ENCODE measurements at regions not wholly inside any gene's neighbourhood (a gene's known extent, or its start where the extent isn't known, plus 50 kb on each side); places are given as distances from the start of the nearest gene placed in this dataset.

- Histone ChIP-seq H3K27ac (ENCODE audit: low read depth, low read length) (no peak overlapping the region), H3K9me3 (ENCODE audit: control insufficient read depth, insufficient read depth, low read depth, low read length) (no peaks in the 10 kb centered on the region), H3K27me3 (ENCODE audit: control insufficient read depth, insufficient read depth, low read length) (no peaks in the 10 kb centered on the region), H3K4me1 (ENCODE audit: control insufficient read depth, insufficient read depth, low read length) (no peaks in the 10 kb centered on the region), H3K4me3 (ENCODE audit: low read depth, low read length) (no peak overlapping the region), H3K9ac (ENCODE audit: low read length) (no peak overlapping the region), H3K36me3 (ENCODE audit: control insufficient read depth, insufficient read depth, low read length) (no peaks in the 10 kb centered on the region)
Measured at GRCh38 chr13:63625869-63626268, 2210.2 kb upstream of the PCDH20 start.

GRCh38 chr13:63614874-63615612, 2199.4 kb upstream of the PCDH20 start:
- Histone ChIP-seq H3K27ac (ENCODE audit: low read depth, low read length) (no peak overlapping the region), H3K36me3 (ENCODE audit: control insufficient read depth, insufficient read depth, low read length) (no peaks in the 10 kb centered on the region), H3K4me1 (ENCODE audit: control insufficient read depth, insufficient read depth, low read length) (no peaks in the 10 kb centered on the region), H3K27me3 (ENCODE audit: control insufficient read depth, insufficient read depth, low read length) (no peaks in the 10 kb centered on the region), H3K9ac (ENCODE audit: low read length) (no peak overlapping the region), H3K4me3 (ENCODE audit: low read depth, low read length) (no peak overlapping the region), H3K9me3 (ENCODE audit: control insufficient read depth, insufficient read depth, low read depth, low read length) (no peaks in the 10 kb centered on the region)

- Histone ChIP-seq H3K4me3 (ENCODE audit: low read depth, low read length) (no peak overlapping the region), H3K9ac (ENCODE audit: low read length) (no peak overlapping the region), H3K9me3 (ENCODE audit: control insufficient read depth, insufficient read depth, low read depth, low read length) (0 out of 2 replicates have a peak, but pooled peaks cover 5% of the 10 kb centered on the region), H3K27me3 (ENCODE audit: control insufficient read depth, insufficient read depth, low read length) (no peaks in the 10 kb centered on the region), H3K36me3 (ENCODE audit: control insufficient read depth, insufficient read depth, low read length) (no peaks in the 10 kb centered on the region), H3K27ac (ENCODE audit: low read depth, low read length) (no peak overlapping the region), H3K4me1 (ENCODE audit: control insufficient read depth, insufficient read depth, low read length) (no peaks in the 10 kb centered on the region)
Measured at GRCh38 chr13:63607153-63607552, 2191.5 kb upstream of the PCDH20 start.

GRCh38 chr13:63605962-63606361, 2190.3 kb upstream of the PCDH20 start:
- Histone ChIP-seq H3K36me3 (ENCODE audit: control insufficient read depth, insufficient read depth, low read length) (no peaks in the 10 kb centered on the region), H3K27me3 (ENCODE audit: control insufficient read depth, insufficient read depth, low read length) (no peaks in the 10 kb centered on the region), H3K9me3 (ENCODE audit: control insufficient read depth, insufficient read depth, low read depth, low read length) (0 out of 2 replicates have a peak, but pooled peaks cover 5% of the 10 kb centered on the region), H3K4me3 (ENCODE audit: low read depth, low read length) (no peak overlapping the region), H3K9ac (ENCODE audit: low read length) (no peak overlapping the region), H3K27ac (ENCODE audit: low read depth, low read length) (no peak overlapping the region), H3K4me1 (ENCODE audit: control insufficient read depth, insufficient read depth, low read length) (no peaks in the 10 kb centered on the region)

GRCh38 chr13:63605403-63605802, 2189.8 kb upstream of the PCDH20 start:
- no peak overlapping the region for H3K4me3 ChIP-seq (ENCODE audit: low read depth, low read length)
- H3K4me1 ChIP-seq (ENCODE audit: control insufficient read depth, insufficient read depth, low read length), result no peaks in the 10 kb centered on the region
- no peaks in the 10 kb centered on the region for H3K36me3 ChIP-seq (ENCODE audit: control insufficient read depth, insufficient read depth, low read length)

GRCh38 chr13:63595811-63596210, 2180.2 kb upstream of the PCDH20 start:
- Histone ChIP-seq H3K9me3 (ENCODE audit: control insufficient read depth, insufficient read depth, low read depth, low read length) (no peaks in the 10 kb centered on the region), H3K4me1 (ENCODE audit: control insufficient read depth, insufficient read depth, low read length) (peaks cover 9% of the 10 kb centered on the region), H3K9ac (ENCODE audit: low read length) (no peak overlapping the region), H3K36me3 (ENCODE audit: control insufficient read depth, insufficient read depth, low read length) (no peaks in the 10 kb centered on the region), H3K27ac (ENCODE audit: low read depth, low read length) (no peak overlapping the region), H3K27me3 (ENCODE audit: control insufficient read depth, insufficient read depth, low read length) (no peaks in the 10 kb centered on the region), H3K4me3 (ENCODE audit: low read depth, low read length) (no peak overlapping the region)

More at GRCh38 chr13:63605403-63605802, 2189.8 kb upstream of the PCDH20 start:
- Histone ChIP-seq H3K9ac (ENCODE audit: low read length) (no peak overlapping the region), H3K9me3 (ENCODE audit: control insufficient read depth, insufficient read depth, low read depth, low read length) (0 out of 2 replicates have a peak, but pooled peaks cover 5% of the 10 kb centered on the region), H3K27me3 (ENCODE audit: control insufficient read depth, insufficient read depth, low read length) (no peaks in the 10 kb centered on the region), H3K27ac (ENCODE audit: low read depth, low read length) (no peak overlapping the region)

GRCh38 chr13:63586467-63586866, 2170.8 kb upstream of the PCDH20 start:
- H3K9me3 ChIP-seq (ENCODE audit: control insufficient read depth, insufficient read depth, low read depth, low read length), result 0 out of 2 replicates have a peak, but pooled peaks cover 2% of the 10 kb centered on the region
- no peaks in the 10 kb centered on the region for H3K36me3 ChIP-seq (ENCODE audit: control insufficient read depth, insufficient read depth, low read length)
- no peaks in the 10 kb centered on the region for H3K27me3 ChIP-seq (ENCODE audit: control insufficient read depth, insufficient read depth, low read length)
- no peaks in the 10 kb centered on the region for H3K4me1 ChIP-seq (ENCODE audit: control insufficient read depth, insufficient read depth, low read length)
- H3K9ac ChIP-seq (ENCODE audit: low read length), result no peak overlapping the region
- no peak overlapping the region for H3K27ac ChIP-seq (ENCODE audit: low read depth, low read length)
- no peak overlapping the region for H3K4me3 ChIP-seq (ENCODE audit: low read depth, low read length)

GRCh38 chr13:63578796-63579195, 2163.1 kb upstream of the PCDH20 start:
- Histone ChIP-seq H3K4me1 (ENCODE audit: control insufficient read depth, insufficient read depth, low read length) (no peaks in the 10 kb centered on the region), H3K36me3 (ENCODE audit: control insufficient read depth, insufficient read depth, low read length) (no peaks in the 10 kb centered on the region), H3K27me3 (ENCODE audit: control insufficient read depth, insufficient read depth, low read length) (no peaks in the 10 kb centered on the region), H3K9ac (ENCODE audit: low read length) (no peak overlapping the region), H3K27ac (ENCODE audit: low read depth, low read length) (no peak overlapping the region), H3K9me3 (ENCODE audit: control insufficient read depth, insufficient read depth, low read depth, low read length) (peaks cover 5% of the 10 kb centered on the region; the same call in 1 of the 2 replicates), H3K4me3 (ENCODE audit: low read depth, low read length) (no peak overlapping the region)

- no peaks in the 10 kb centered on the region for H3K9me3 ChIP-seq (ENCODE audit: control insufficient read depth, insufficient read depth, low read depth, low read length)
- no peaks in the 10 kb centered on the region for H3K4me1 ChIP-seq (ENCODE audit: control insufficient read depth, insufficient read depth, low read length)
- no peak overlapping the region for H3K27ac ChIP-seq (ENCODE audit: low read depth, low read length)
- H3K27me3 ChIP-seq (ENCODE audit: control insufficient read depth, insufficient read depth, low read length), result no peaks in the 10 kb centered on the region
- H3K9ac ChIP-seq (ENCODE audit: low read length), result no peak overlapping the region
- H3K4me3 ChIP-seq (ENCODE audit: low read depth, low read length), result no peak overlapping the region
- no peaks in the 10 kb centered on the region for H3K36me3 ChIP-seq (ENCODE audit: control insufficient read depth, insufficient read depth, low read length)
Measured at GRCh38 chr13:63567031-63567430, 2151.4 kb upstream of the PCDH20 start.

- H3K4me1 ChIP-seq (ENCODE audit: control insufficient read depth, insufficient read depth, low read length), result no peaks in the 10 kb centered on the region; the same call in 1 of the 2 replicates
- no peaks in the 10 kb centered on the region for H3K27me3 ChIP-seq (ENCODE audit: control insufficient read depth, insufficient read depth, low read length)
- no peak overlapping the region for H3K4me3 ChIP-seq (ENCODE audit: low read depth, low read length)
- no peaks in the 10 kb centered on the region for H3K36me3 ChIP-seq (ENCODE audit: control insufficient read depth, insufficient read depth, low read length)
- H3K27ac ChIP-seq (ENCODE audit: low read depth, low read length), result no peak overlapping the region
- no peak overlapping the region for H3K9ac ChIP-seq (ENCODE audit: low read length)
- H3K9me3 ChIP-seq (ENCODE audit: control insufficient read depth, insufficient read depth, low read depth, low read length), result no peaks in the 10 kb centered on the region
Measured at GRCh38 chr13:63554157-63554556, 2138.5 kb upstream of the PCDH20 start.

GRCh38 chr13:63551731-63552130, 2136.1 kb upstream of the PCDH20 start:
- Histone ChIP-seq H3K9ac (ENCODE audit: low read length) (no peak overlapping the region), H3K27me3 (ENCODE audit: control insufficient read depth, insufficient read depth, low read length) (no peaks in the 10 kb centered on the region), H3K27ac (ENCODE audit: low read depth, low read length) (no peak overlapping the region), H3K9me3 (ENCODE audit: control insufficient read depth, insufficient read depth, low read depth, low read length) (no peaks in the 10 kb centered on the region), H3K36me3 (ENCODE audit: control insufficient read depth, insufficient read depth, low read length) (no peaks in the 10 kb centered on the region), H3K4me1 (ENCODE audit: control insufficient read depth, insufficient read depth, low read length) (no peaks in the 10 kb centered on the region; the same call in 1 of the 2 replicates), H3K4me3 (ENCODE audit: low read depth, low read length) (no peak overlapping the region)
